Stimulated activated CD4-positive, alpha-beta T cell treated with anti-CD3 and anti-CD28 coated beads, Interleukin-15, amount 100 ng/mL, for 1 hour (primary cell): ENCODE measurements at regions not wholly inside any gene's neighbourhood (a gene's known extent, or its start where the extent isn't known, plus 50 kb on each side); places are given as distances from the start of the nearest gene placed in this dataset.
"Not testable (repeated sequence)": the region's sequence is repeated elsewhere in the genome, so short reads cannot be mapped to it uniquely, and the experiment has no call there.

Experiments
- DNase-seq, 2 donors: peaks; one replicate each; pipeline ENCODE4 v3.0.0-alpha.2; 2020; ENCODE audit warnings: low read depth in 1 of 2, low spot score in 1 of 2

DNA sequence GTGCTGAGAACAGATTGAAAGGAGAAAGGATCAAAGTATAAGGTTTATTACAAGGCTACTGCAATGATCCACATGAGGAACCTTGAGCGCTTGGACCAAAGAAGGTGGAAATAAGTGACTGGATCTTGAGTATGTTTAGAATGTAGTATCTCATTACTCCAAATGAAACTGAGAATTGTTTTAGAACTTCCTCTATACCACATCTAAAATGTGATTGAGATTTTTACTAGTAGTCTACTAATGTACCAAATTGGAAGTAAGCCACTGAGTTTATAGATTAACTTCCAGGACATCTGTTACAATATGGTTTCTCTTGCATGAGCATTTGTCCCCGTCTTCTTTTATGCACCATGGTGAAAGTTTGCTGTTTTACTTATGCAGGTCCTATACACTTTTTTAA is 300.5 kb downstream of the SUCLG1 start:
- DNase-seq = no peak

DNA sequence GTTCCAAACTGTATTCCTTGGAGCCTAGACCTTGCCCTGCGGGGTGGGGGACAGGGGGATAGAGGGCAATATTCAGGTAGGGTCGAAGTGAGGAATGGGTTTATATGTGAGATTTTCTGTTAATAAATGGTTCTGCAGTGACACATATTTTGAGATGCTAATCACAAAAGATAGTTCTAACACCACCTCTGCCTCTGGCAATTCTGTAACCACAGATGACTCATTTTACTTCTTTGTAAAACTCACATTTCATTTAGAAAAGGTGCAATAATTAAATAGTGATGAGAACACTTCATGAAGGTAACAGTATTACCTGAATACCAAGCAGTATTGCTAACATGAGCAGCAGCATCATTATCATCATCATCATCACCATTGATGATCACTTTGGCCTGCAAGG is 306.6 kb downstream of the SUCLG1 start:
- no peak for DNase-seq

DNA sequence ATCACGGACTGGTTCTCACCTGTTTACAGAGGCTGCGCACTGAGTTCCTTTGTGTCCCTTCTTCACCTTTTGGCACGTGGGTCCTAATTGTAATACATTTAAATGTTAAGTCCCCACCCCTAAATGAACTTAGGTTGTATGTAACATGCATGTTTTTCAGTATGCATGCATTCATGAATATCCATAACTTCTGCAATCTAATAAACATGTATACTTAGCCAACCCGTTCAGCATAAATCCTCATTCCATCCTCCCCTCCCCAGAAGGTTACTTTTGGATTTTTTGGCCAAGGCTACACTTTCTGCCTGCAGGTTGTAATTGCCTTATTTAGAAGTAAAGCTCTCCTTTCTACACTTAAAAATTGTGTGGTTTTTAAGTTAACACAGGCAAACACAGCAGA is 314.7 kb downstream of the SUCLG1 start:
- no peak for DNase-seq

- no peak for DNase-seq
These were observed 322.0 kb downstream of the SUCLG1 start for GRCh38 chr2:84137034-84137433.

DNA sequence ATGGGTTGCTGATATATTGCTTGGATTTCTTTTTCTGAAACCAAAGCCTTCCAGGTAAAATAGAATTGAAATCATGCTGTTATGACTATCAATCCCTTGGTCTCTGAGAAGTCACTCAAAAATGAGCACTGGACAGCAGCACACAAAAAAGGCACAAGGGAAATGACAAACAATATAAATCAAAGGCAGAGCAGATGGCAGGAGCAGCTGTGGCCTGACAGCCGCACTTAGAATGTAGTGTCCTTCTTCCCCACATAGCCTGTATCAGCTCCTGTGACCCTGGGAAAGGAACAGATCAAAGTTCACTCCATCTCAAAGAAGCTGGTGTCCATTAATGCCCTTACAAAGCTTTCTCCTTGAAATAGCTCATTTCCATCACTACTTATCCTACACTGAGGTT is 326.7 kb downstream of the SUCLG1 start:
- no peak for DNase-seq

DNA sequence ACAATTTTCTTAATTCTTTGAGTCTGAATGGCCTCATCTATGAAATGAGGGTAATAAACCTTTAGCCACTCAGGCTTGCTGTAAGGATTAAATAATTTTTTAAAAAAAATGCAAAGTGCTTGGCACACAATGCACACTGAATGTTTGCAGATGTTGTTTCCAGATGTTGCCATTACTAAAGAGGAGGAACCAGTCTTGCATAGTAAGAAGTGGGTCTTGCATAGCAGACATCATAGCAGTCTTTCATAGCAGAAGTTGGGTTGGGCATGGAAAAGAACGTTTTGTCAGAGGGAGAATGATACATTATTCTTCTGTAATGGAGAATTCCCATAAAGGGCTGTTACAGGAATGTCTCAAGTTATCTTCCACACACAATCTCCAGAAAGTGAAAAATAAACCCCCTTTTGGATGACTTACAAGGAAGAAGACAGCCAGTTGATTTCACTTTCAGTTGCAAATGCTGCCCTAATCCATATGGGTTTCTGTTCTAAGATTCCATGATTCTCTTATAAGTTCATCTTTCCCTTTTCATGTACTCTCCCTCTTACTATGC is 327.7 kb downstream of the SUCLG1 start:
- no peak for DNase-seq

DNA sequence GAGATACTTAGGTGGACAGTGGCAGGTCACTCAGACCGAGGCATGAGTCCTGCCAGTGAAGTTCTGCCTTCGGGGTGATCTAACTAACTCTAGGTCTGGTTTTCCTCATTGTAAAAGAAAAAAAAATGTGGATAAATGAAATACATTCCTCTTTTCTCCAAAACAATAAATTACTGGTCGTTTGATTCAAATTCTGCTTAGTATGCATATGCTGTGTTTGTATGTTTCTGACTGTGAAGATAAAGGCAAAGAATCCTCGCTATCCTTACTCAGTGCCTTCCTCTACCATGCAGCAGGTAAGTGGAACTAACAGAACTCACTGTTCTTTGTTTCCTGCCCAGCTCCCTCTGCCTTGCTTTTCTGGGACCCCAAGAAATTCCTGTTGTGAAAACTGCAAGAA is 330.1 kb downstream of the SUCLG1 start:
- no peak for DNase-seq

GRCh38 chr2:84127812-84128211 is 331.3 kb downstream of the SUCLG1 start:
- not testable (repeated sequence) for DNase-seq

GRCh38 chr2:84126530-84126929 is 332.6 kb downstream of the SUCLG1 start:
- no peak for DNase-seq

GRCh38 chr2:84126084-84126483 is 333.0 kb downstream of the SUCLG1 start:
- DNase-seq = no peak

DNA sequence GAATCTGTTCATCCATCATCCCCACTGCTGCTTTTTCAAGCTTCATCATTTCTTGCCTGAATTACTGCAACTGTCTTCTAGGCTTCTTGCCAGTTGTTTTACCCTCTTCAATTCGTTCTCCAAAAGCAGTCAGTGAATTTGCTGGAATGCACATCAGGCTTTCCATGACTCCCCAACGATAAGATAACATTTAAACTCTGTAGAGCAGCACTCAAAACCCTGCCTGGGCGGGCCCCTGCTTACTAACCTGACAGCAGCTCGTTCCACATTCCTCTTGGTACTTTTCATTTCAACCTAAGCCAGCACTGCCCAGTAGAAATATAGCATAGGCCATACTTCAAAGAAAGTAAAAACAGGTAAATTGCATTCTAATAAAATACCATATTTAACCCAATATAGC is 342.9 kb downstream of the SUCLG1 start:
- no peak for DNase-seq

GRCh38 chr2:84115173-84115857 is 343.8 kb downstream of the SUCLG1 start:
- DNase-seq = no peak

GRCh38 chr2:84103816-84104527 is 355.1 kb downstream of the SUCLG1 start:
- not testable (repeated sequence) for DNase-seq

DNA sequence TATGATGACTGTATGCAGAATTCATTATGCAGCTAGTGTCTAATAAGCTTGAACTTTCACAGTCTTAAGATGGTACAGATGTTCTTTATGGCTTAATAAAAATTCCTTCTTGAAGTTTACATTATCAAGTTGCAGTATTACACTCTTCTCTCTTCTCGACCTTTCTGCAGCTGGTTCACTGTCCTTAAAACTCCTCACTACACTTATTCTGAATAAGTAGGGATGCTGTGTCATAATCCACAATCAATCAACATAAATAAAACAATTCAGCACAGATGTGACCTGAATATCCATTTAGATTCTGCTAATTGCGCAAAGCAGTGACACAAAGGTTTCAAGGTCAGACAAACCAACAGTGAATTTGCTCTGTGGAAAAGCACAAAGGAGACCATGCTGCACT is 356.8 kb downstream of the SUCLG1 start:
- no peak for DNase-seq

- DNase-seq = no peak
These were observed 370.4 kb downstream of the SUCLG1 start for GRCh38 chr2:84088656-84089055.

DNA sequence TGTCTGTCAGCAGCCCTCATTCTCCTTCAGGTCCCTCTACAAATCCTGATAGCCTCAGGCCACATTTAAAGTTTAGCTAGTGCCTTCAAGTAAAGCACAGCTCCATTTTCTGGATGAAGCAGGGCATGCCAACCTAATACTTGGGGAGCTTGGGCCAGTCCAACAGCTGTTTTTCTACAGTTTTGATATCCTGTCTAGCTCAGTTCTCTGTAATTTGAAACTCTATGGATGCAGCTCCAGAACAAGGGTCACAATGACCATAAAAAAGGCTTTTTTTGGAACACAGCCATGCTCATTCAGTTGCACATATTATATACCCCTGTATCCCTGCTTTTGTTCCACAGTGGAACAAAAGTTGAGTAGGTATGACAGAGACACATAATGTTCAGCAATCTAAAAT is 373.5 kb downstream of the SUCLG1 start:
- no peak for DNase-seq

- no peak for DNase-seq
These were observed 374.2 kb downstream of the SUCLG1 start for GRCh38 chr2:84084856-84085255.

DNA sequence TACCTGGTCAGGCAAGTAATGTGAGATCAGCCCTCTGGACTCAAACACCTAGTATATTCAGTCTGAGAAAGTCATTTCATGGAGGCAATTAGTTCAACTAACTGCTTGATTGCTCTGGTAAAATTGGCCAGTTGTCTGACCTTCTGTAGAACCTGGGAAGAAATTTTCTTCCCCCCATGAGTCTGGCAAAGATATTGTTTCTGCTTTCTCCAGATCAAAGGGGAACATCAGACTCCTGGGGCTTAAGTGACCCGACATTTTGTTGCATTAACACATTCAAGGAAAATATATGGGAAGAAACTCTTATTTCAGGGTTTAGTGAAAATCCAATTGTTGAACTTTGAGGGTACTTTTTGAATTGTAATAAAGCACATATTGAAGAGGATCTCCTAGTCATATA is 375.1 kb downstream of the SUCLG1 start:
- DNase-seq = no peak

- no peak for DNase-seq
These were observed 380.6 kb downstream of the SUCLG1 start for GRCh38 chr2:84078471-84078870.

- DNase-seq = no peak
These were observed 381.6 kb downstream of the SUCLG1 start for GRCh38 chr2:84077496-84077895.

DNA sequence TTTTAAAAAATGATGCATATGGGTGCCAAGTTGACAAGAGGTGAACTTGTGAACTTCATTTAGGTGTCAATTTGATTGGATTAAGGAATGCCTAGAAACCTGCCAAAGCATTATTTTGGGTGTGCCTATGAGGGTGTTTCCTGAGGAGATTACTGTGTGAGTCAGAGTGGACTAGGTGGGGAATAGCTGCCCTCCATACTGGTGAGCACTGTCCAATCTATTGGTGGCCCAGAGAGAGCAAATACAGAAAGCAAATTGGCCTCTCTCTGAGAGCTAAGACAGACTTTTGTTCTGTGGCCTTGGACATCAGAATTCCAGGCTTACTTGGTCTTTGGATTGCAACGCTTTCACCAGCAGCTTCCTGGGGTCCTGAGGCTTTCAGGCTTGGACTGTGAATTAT is 388.0 kb downstream of the SUCLG1 start:
- DNase-seq = no peak

- DNase-seq = no peak
These were observed 393.2 kb downstream of the SUCLG1 start for GRCh38 chr2:84065857-84066256.
